MM.1S (cell line): ENCODE measurements at regions not wholly inside any gene's neighbourhood (a gene's known extent, or its start where the extent isn't known, plus 50 kb on each side); places are given as distances from the start of the nearest gene placed in this dataset.

Experiments used
- EZH2 ChIP-seq: fragments of 300-600 bp; sonication (generic); optimal IDR thresholded peaks from 2 replicates; pipeline ENCODE3; 2017; ENCODE audit warnings: low read depth, mild to moderate bottlenecking, antibody characterized with exemption, low read length, mixed read lengths
- EZH2phosphoT487 ChIP-seq: fragments of 300-600 bp; sonication (generic); IDR thresholded peaks from 2 replicates; pipeline ENCODE4 v1.6.1; 2018; ENCODE audit warnings: antibody characterized with exemption, low read length
- TF ChIP-seq, protein P1 (sequence below): fragments of 300-600 bp; sonication (generic); IDR thresholded peaks from 2 replicates; pipeline ENCODE4 v1.5.1; 2016; ENCODE audit warnings: antibody characterized with exemption, low read length, mixed read lengths

DNA sequence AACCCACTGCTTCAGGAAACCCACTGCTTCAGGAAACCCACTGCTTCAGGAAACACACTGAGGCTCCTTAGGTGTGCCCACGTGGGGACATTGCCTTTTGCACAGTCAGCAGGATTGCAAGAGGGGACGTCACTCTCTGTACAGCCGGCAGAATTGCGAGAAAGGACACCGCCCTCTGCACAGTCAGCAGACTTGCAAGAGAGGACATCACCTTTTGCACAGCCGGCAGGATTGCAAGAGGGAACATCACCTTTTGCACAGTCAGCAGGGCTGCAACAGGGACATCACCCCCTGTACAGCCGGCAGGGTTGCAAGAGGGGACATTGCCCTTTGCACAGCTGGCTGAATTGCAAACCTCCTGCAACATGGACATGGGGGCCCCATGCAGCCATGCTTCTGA is 407.6 kb downstream of the GLRX3 start:
- TF ChIP-seq, protein P1, sequence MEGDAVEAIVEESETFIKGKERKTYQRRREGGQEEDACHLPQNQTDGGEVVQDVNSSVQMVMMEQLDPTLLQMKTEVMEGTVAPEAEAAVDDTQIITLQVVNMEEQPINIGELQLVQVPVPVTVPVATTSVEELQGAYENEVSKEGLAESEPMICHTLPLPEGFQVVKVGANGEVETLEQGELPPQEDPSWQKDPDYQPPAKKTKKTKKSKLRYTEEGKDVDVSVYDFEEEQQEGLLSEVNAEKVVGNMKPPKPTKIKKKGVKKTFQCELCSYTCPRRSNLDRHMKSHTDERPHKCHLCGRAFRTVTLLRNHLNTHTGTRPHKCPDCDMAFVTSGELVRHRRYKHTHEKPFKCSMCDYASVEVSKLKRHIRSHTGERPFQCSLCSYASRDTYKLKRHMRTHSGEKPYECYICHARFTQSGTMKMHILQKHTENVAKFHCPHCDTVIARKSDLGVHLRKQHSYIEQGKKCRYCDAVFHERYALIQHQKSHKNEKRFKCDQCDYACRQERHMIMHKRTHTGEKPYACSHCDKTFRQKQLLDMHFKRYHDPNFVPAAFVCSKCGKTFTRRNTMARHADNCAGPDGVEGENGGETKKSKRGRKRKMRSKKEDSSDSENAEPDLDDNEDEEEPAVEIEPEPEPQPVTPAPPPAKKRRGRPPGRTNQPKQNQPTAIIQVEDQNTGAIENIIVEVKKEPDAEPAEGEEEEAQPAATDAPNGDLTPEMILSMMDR = no peak
- TF ChIP-seq EZH2phosphoT487 = no peak
- no peak for TF ChIP-seq EZH2
